Neural progenitor cell (in vitro differentiated cells): ENCODE measurements at regions not wholly inside any gene's neighbourhood (a gene's known extent, or its start where the extent isn't known, plus 50 kb on each side); places are given as distances from the start of the nearest gene placed in this dataset.
A peak's percentile ranks its signal among the peaks of the same experiment; 100 is the strongest.

Experiments used
- DNase-seq: peaks from one replicate; pipeline ENCODE4 v3.0.0-alpha.2; 2016; ENCODE audit warnings: low spot score
- H2AFZ ChIP-seq: fragments of 200-600 bp; sonication (generic); replicated peaks from 2 replicates; pipeline ENCODE4 v1.6.1; 2016; ENCODE audit warnings: antibody characterized with exemption
- H3F3A ChIP-seq: fragments of 200-600 bp; sonication (generic); 2 replicates; pipeline ENCODE4 v1.6.1; 2016; ENCODE audit warnings: antibody characterized with exemption, low read depth
- H3K27ac ChIP-seq: fragments of 200-600 bp; sonication (generic); 2 replicates; pipeline ENCODE4 v1.5.1; 2016; ENCODE audit warnings: mild to moderate bottlenecking
- H3K27me3 ChIP-seq: fragments of 200-600 bp; sonication (generic); 2 replicates; pipeline ENCODE4 v1.6.1; 2016; ENCODE audit warnings: mild to moderate bottlenecking, moderate library complexity
- H3K36me3 ChIP-seq: fragments of 200-600 bp; sonication (generic); 2 replicates; pipeline ENCODE4 v1.5.1; 2016
- H3K4me1 ChIP-seq: fragments of 200-600 bp; sonication (generic); 2 replicates; pipeline ENCODE4 v1.6.1; 2016; ENCODE audit warnings: mixed run types
- H3K4me2 ChIP-seq: fragments of 200-600 bp; sonication (generic); 2 replicates; pipeline ENCODE4 v1.6.1; 2016
- H3K4me3 ChIP-seq: fragments of 200-600 bp; sonication (generic); 2 replicates; pipeline ENCODE4 v1.5.1; 2016
- H3K79me2 ChIP-seq: fragments of 200-600 bp; sonication (generic); 2 replicates; pipeline ENCODE4 v1.6.1; 2016; ENCODE audit warnings: low read depth
- H3K9ac ChIP-seq: fragments of 200-600 bp; sonication (generic); 2 replicates; pipeline ENCODE4 v1.6.1; 2016
- H3K9me3 ChIP-seq: fragments of 200-600 bp; sonication (generic); 2 replicates; pipeline ENCODE4 v1.5.1; 2016; ENCODE audit warnings: low read depth
- H4K20me1 ChIP-seq: fragments of 200-600 bp; sonication (generic); 2 replicates; pipeline ENCODE4 v1.6.1; 2016; ENCODE audit warnings: low read depth
- H3K27ac Mint-ChIP-seq: 3 replicates; pipeline ENCODE4 v1.8.0; 2021; ENCODE audit warnings: mixed read lengths
- H3K27me3 Mint-ChIP-seq: 2 replicates; pipeline ENCODE4 v1.8.0; 2022; ENCODE audit warnings: low read depth, mild to moderate bottlenecking, inconsistent platforms, moderate library complexity, mixed read lengths; ENCODE audit not compliant: insufficient read depth
- H3K36me3 Mint-ChIP-seq: 3 replicates; pipeline ENCODE4 v1.8.0; 2021; ENCODE audit warnings: mixed read lengths
- H3K4me1 Mint-ChIP-seq: 3 replicates; pipeline ENCODE4 v1.8.0; 2021; ENCODE audit warnings: mixed read lengths
- H3K4me3 Mint-ChIP-seq: 3 replicates; pipeline ENCODE4 v1.8.0; 2021; ENCODE audit warnings: mild to moderate bottlenecking, moderate library complexity, mixed read lengths
- H3K9me3 Mint-ChIP-seq: 3 replicates; pipeline ENCODE4 v1.8.0; 2020; ENCODE audit warnings: mixed read lengths
- CTCF ChIP-seq: fragments of 200-600 bp; sonication (generic); IDR thresholded peaks from 2 replicates; pipeline ENCODE4 v1.5.1; 2017; ENCODE audit warnings: antibody characterized with exemption, mild to moderate bottlenecking
- EZH2 ChIP-seq: fragments of 200-600 bp; sonication (generic); IDR thresholded peaks from 2 replicates; pipeline ENCODE4 v1.6.1; 2017; ENCODE audit warnings: antibody characterized with exemption, mild to moderate bottlenecking, moderate library complexity
- EZH2phosphoT487 ChIP-seq: fragments of 200-600 bp; sonication (generic); IDR thresholded peaks from 2 replicates; pipeline ENCODE4 v1.6.1; 2017; ENCODE audit warnings: antibody characterized with exemption

DNA sequence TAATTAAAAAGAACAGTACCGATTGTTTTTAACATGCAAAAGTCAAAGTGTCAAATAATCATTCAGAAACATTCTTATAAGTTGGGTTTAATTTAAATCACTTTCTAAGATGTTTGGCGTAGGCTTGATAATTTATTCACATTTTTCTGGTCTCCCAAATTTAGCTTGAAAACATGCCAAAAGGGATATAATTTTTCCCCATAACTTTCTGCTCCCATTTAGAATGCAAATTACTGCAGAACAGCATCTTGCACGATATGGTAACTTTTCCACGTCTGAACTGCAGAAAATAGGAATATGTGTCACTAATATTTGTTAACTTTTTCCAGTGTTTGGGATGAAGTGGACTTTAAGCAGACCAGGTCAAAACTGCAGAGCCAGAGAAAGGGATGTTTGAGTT lies 1592.4 kb upstream of the SEL1L start:
- no peaks in the 10 kb centered on the region for H3K27me3 ChIP-seq
- H3K36me3 ChIP-seq: no peaks in the 10 kb centered on the region
- no peaks in the 10 kb centered on the region for H4K20me1 ChIP-seq
- Mint-ChIP-seq H3K9me3 (no peaks in the 10 kb centered on the region), H3K27me3 (peaks cover 3% of the 10 kb centered on the region), H3K4me3 (no peak overlapping the region), H3K36me3 (no peaks in the 10 kb centered on the region), H3K27ac (no peak overlapping the region), H3K4me1 (peaks cover 13% of the 10 kb centered on the region)
- no peaks in the 10 kb centered on the region for H3F3A ChIP-seq
- H3K79me2 ChIP-seq: no peaks in the 10 kb centered on the region
- TF ChIP-seq CTCF: no peak
- TF ChIP-seq EZH2phosphoT487: no peak
- no peak for TF ChIP-seq EZH2
- H3K4me2 ChIP-seq: peak overlapping the region; percentile 50
- H3K4me1 ChIP-seq: peaks cover 32% of the 10 kb centered on the region
- no peaks in the 10 kb centered on the region for H3K9me3 ChIP-seq
- H3K9ac ChIP-seq: no peak overlapping the region
- DNase-seq: no peak
- no peak overlapping the region for H3K27ac ChIP-seq
- no peak overlapping the region for H3K4me3 ChIP-seq
- no peak overlapping the region for H2AFZ ChIP-seq

DNA sequence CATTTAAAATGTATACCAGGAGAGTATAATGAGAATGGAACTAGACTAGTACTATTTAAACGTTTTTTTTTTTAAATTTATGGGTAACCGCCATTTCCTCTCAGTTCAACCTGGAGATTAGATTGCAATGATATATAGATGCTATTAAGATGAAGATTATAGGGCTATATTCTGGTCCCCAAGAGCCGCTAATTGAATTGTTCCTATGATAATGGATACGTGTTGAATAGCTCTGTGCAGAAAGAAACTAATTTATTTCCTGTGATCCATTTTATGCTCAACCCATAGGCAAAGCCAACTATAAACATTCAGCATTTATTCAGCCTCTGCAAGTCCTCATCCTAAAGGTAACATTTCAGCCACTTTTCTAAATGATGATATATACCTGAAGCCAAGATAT lies 1595.1 kb upstream of the SEL1L start:
- H3F3A ChIP-seq: peaks cover 4% of the 10 kb centered on the region
- no peak overlapping the region for H3K27ac Mint-ChIP-seq
- H3K9me3 Mint-ChIP-seq: no peaks in the 10 kb centered on the region
- no peak for DNase-seq
- H3K4me3 Mint-ChIP-seq: no peak overlapping the region
- H3K4me2 ChIP-seq: no peak overlapping the region
- H3K27me3 Mint-ChIP-seq: peaks cover 3% of the 10 kb centered on the region
- no peaks in the 10 kb centered on the region for H3K79me2 ChIP-seq
- peaks cover 3% of the 10 kb centered on the region for H3K27me3 ChIP-seq
- TF ChIP-seq CTCF (no peak), EZH2phosphoT487 (no peak), EZH2 (no peak)
- H3K36me3 Mint-ChIP-seq: no peaks in the 10 kb centered on the region
- H3K4me1 Mint-ChIP-seq: peaks cover 19% of the 10 kb centered on the region
- H3K36me3 ChIP-seq: no peaks in the 10 kb centered on the region
- peaks cover 42% of the 10 kb centered on the region for H3K4me1 ChIP-seq
- H3K4me3 ChIP-seq: no peak overlapping the region
- H3K9me3 ChIP-seq: no peaks in the 10 kb centered on the region
- H2AFZ ChIP-seq: no peak overlapping the region
- H4K20me1 ChIP-seq: peaks cover under 1% of the 10 kb centered on the region
- no peak overlapping the region for H3K27ac ChIP-seq
- H3K9ac ChIP-seq: no peak overlapping the region

DNA sequence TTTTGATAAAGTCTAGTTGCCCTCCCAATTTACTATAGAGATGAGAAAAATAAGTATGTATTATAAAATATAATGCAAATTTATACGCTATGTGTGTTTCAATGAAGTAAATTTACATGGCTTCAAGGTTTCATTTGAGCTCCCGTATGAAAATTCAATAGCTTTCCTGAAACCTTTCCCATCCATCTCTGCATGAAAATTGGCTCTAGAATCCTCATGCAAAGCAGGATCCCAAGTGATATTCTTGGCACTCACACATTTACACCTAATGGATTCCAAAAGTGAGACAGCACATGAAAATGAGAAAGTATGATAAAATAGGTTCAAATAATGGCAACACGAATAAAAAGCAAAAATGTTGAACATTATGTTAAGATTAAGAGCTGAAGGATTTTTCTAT lies 1595.8 kb upstream of the SEL1L start:
- TF ChIP-seq EZH2 (no peak), EZH2phosphoT487 (no peak), CTCF (no peak)
- Histone ChIP-seq H2AFZ (no peak overlapping the region), H3F3A (peaks cover 12% of the 10 kb centered on the region), H3K27me3 (peaks cover 3% of the 10 kb centered on the region), H3K27ac (no peak overlapping the region), H4K20me1 (peaks cover 3% of the 10 kb centered on the region), H3K9me3 (no peaks in the 10 kb centered on the region), H3K79me2 (no peaks in the 10 kb centered on the region), H3K4me2 (no peak overlapping the region), H3K4me3 (no peak overlapping the region), H3K9ac (no peak overlapping the region), H3K4me1 (peaks cover 44% of the 10 kb centered on the region), H3K36me3 (no peaks in the 10 kb centered on the region)
- no peaks in the 10 kb centered on the region for H3K36me3 Mint-ChIP-seq
- no peaks in the 10 kb centered on the region for H3K9me3 Mint-ChIP-seq
- peaks cover 23% of the 10 kb centered on the region for H3K4me1 Mint-ChIP-seq
- H3K4me3 Mint-ChIP-seq: no peak overlapping the region
- no peak for DNase-seq
- no peak overlapping the region for H3K27ac Mint-ChIP-seq
- H3K27me3 Mint-ChIP-seq: peaks cover 3% of the 10 kb centered on the region
